ENCODE measurements at regions not wholly inside any gene's neighbourhood (a gene's known extent, or its start where the extent isn't known, plus 50 kb on each side); places are given as distances from the start of the nearest gene placed in this dataset.
"Not testable (repeated sequence)": the region's sequence is repeated elsewhere in the genome, so short reads cannot be mapped to it uniquely, and the experiment has no call there.

DNA sequence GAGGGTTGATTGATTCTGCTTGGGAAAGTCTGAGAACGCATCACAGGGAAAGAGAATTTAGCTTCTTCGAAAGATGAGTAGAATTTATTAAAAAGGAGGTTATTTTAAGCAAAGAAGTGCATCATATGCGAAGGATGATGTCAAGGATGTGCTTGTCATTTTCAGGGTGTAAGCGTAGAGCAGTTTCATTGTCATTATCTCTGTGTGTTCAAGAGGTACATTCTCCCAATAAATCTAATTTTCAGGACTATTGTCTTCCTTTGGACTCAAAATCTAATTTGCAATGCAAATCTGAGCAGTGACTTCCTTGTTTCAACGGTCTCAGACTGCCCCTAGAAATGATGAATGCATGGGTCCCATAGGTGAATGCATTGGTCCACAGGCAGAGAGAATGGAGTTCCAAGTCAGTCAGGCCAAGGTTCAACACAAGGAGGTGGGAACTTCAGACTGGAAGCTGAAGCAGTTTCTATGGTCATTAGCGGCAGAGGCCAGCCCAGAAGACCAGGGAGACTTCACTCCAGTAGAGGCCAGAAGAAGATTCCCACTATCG is 99.8 kb downstream of the CDC42EP3 start:
- Histone ChIP-seq H3K4me1 (ENCODE audit: control insufficient read depth in 2 of 3, insufficient read depth in 2 of 3, low read depth in 1 of 3, low read length in 3 of 3) (no peaks in the 10 kb centered on the region), H3K36me3 (ENCODE audit: control insufficient read depth in 2 of 3, insufficient read depth in 3 of 3, low read length in 3 of 3) (no peaks in the 10 kb centered on the region), H3K27me3 (ENCODE audit: control insufficient read depth, insufficient read depth, low read length) (no peaks in the 10 kb centered on the region), H3K9me3 (ENCODE audit: control insufficient read depth in 2 of 3, insufficient read depth in 1 of 3, low read length in 3 of 3) (no peaks in the 10 kb centered on the region), H3K9ac (ENCODE audit: low read length in 3 of 3) (no peak overlapping the region), H3K4me3 (ENCODE audit: low read length in 3 of 3) (no peak overlapping the region), H3K27ac (ENCODE audit: low read depth in 2 of 2, low read length in 2 of 2) (no peak overlapping the region)
- FAIRE-seq (no peak), DNase-seq (no peak)
- intact Hi-C loops (cut with DNase I) = no loop called here
- TF ChIP-seq, protein P1, sequence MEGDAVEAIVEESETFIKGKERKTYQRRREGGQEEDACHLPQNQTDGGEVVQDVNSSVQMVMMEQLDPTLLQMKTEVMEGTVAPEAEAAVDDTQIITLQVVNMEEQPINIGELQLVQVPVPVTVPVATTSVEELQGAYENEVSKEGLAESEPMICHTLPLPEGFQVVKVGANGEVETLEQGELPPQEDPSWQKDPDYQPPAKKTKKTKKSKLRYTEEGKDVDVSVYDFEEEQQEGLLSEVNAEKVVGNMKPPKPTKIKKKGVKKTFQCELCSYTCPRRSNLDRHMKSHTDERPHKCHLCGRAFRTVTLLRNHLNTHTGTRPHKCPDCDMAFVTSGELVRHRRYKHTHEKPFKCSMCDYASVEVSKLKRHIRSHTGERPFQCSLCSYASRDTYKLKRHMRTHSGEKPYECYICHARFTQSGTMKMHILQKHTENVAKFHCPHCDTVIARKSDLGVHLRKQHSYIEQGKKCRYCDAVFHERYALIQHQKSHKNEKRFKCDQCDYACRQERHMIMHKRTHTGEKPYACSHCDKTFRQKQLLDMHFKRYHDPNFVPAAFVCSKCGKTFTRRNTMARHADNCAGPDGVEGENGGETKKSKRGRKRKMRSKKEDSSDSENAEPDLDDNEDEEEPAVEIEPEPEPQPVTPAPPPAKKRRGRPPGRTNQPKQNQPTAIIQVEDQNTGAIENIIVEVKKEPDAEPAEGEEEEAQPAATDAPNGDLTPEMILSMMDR (IDR thresholded peaks at IDR 0.05; ENCODE audit: borderline replicate concordance, extremely low read depth, insufficient read depth) = no peak

DNA sequence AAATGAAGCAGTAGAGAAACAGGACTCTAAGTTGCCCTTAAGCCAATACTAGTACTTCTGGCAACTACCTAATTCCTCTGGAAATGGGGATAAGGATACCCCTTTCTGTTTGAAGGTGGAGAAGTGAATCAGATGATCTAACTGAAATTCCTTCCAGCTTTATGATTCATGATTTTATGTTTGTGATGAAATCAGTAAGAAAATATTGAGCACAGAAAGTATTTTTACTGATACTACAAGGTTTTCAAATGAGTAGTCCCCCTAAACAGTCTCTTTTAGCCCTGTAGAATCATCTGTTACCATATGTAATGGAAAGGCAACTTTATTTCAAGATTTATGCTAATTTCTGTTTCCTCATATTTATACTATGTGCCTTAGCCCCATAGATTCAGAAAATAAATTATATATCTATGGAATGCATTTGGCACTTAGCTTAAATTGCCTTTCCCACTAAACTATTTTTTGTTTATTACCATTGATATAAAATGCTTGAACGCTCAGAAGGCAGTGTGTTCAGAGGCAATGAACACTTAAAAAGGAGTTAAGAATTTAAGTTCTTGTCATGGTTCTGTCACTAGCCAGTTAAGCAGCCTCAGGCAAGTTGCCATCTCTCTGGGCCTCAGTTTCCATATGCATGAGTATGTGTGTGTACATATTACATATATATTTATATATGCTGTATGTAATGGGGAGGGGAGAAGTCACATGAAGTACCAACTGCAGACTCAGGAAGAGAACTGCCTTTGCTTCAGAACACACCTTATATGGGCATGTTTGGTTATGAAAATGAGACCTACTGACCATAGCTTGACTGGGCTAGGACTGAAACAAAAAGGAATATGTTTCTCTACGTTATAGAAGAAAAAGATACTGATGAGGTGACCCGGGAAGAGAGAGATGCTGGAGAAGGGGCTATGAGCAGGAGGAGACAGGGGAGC is 97.7 kb downstream of the CDC42EP3 start:
- H3K27ac ChIP-seq (ENCODE audit: low read depth in 2 of 2, low read length in 2 of 2) = no peak overlapping the region
- TF ChIP-seq, protein P1 (IDR thresholded peaks at IDR 0.05; ENCODE audit: borderline replicate concordance, extremely low read depth, insufficient read depth) = no peak
- H3K9ac ChIP-seq (ENCODE audit: low read length in 3 of 3) = no peak overlapping the region
- peak in 1 of 5 donors; percentile 61 for DNase-seq
- intact Hi-C loops (cut with DNase I) = no loop called here
- no peak for FAIRE-seq
- H3K4me1 ChIP-seq (ENCODE audit: control insufficient read depth in 2 of 3, insufficient read depth in 2 of 3, low read depth in 1 of 3, low read length in 3 of 3) = no peaks in the 10 kb centered on the region
- H3K4me3 ChIP-seq (ENCODE audit: low read length in 3 of 3) = no peak overlapping the region
- no peaks in the 10 kb centered on the region for H3K27me3 ChIP-seq (ENCODE audit: control insufficient read depth, insufficient read depth, low read length)
- no peaks in the 10 kb centered on the region for H3K36me3 ChIP-seq (ENCODE audit: control insufficient read depth in 2 of 3, insufficient read depth in 3 of 3, low read length in 3 of 3)
- no peaks in the 10 kb centered on the region for H3K9me3 ChIP-seq (ENCODE audit: control insufficient read depth in 2 of 3, insufficient read depth in 1 of 3, low read length in 3 of 3)

DNA sequence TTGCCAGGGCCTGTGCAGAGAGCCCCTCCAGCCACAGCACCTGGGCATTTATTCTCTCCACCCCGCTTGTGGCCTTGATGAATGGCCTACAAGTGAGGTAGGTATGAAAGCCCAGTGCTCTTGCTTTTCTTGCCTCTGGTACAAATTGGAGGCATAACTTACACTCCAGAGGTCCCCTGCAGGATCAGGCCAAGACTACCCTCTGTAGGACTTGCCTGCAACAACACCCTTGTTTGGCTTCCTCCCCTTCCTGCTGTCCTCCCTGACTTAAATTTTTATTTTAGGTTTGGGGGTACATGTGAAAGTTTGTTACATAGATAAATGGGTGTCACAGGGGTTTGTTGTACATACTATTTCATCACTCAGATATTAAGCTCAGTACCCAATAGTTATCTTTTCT is 95.7 kb downstream of the CDC42EP3 start:
- TF ChIP-seq, protein P1 (IDR thresholded peaks at IDR 0.05; ENCODE audit: borderline replicate concordance, extremely low read depth, insufficient read depth) = no peak
- H3K36me3 ChIP-seq (ENCODE audit: control insufficient read depth in 2 of 3, insufficient read depth in 3 of 3, low read length in 3 of 3) = no peaks in the 10 kb centered on the region
- H3K4me1 ChIP-seq (ENCODE audit: control insufficient read depth in 2 of 3, insufficient read depth in 2 of 3, low read depth in 1 of 3, low read length in 3 of 3) = no peaks in the 10 kb centered on the region
- no peak overlapping the region for H3K9ac ChIP-seq (ENCODE audit: low read length in 3 of 3)
- FAIRE-seq = no peak
- intact Hi-C loops (cut with DNase I) = no loop called here
- no peak for DNase-seq
- H3K27me3 ChIP-seq (ENCODE audit: control insufficient read depth, insufficient read depth, low read length) = no peaks in the 10 kb centered on the region
- H3K9me3 ChIP-seq (ENCODE audit: control insufficient read depth in 2 of 3, insufficient read depth in 1 of 3, low read length in 3 of 3) = no peaks in the 10 kb centered on the region
- H3K4me3 ChIP-seq (ENCODE audit: low read length in 3 of 3) = no peak overlapping the region
- no peak overlapping the region for H3K27ac ChIP-seq (ENCODE audit: low read depth in 2 of 2, low read length in 2 of 2)

DNA sequence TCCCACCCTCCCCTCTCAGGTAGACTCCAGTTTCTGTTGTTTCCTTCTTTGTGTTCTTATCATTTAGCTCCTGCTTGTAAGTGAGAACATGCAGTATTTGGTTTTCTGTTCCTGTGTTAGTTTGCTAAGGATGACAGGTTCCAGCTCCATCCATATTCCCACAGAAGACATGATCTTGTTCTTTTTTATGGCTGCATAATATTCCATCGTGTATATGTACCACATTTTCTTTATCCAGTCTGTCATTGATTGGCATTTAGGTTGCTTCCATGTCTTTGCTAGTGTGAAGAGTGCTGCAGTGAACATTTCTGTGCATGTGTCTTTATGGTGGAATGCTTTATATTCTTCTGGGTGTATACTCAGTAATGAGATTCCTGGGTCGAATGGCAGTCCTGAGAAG is 95.2 kb downstream of the CDC42EP3 start:
- FAIRE-seq; H3K27me3 ChIP-seq (ENCODE audit: control insufficient read depth, insufficient read depth, low read length); H3K4me1 ChIP-seq (ENCODE audit: control insufficient read depth in 2 of 3, insufficient read depth in 2 of 3, low read depth in 1 of 3, low read length in 3 of 3); H3K4me3 ChIP-seq (ENCODE audit: low read length in 3 of 3); H3K36me3 ChIP-seq (ENCODE audit: control insufficient read depth in 2 of 3, insufficient read depth in 3 of 3, low read length in 3 of 3); H3K27ac ChIP-seq (ENCODE audit: low read depth in 2 of 2, low read length in 2 of 2); H3K9ac ChIP-seq (ENCODE audit: low read length in 3 of 3); DNase-seq; H3K9me3 ChIP-seq (ENCODE audit: control insufficient read depth in 2 of 3, insufficient read depth in 1 of 3, low read length in 3 of 3); intact Hi-C loops (cut with DNase I): not testable (repeated sequence)

All from kidney (tissue), 13 donors.